ENCODE measurements at regions not wholly inside any gene's neighbourhood (a gene's known extent, or its start where the extent isn't known, plus 50 kb on each side); places are given as distances from the start of the nearest gene placed in this dataset.

GRCh38 chr3:159502986-159503385 is 485.6 kb upstream of the IL12A start:
- TF ChIP-seq BACH2 (CRISPR knock-in tag; IDR thresholded peaks at IDR 0.05; ENCODE audit: borderline replicate concordance) (no peak), PATZ1 (CRISPR knock-in tag; IDR thresholded peaks at IDR 0.05; ENCODE audit: borderline replicate concordance) (no peak), CREB5 (CRISPR knock-in tag; IDR thresholded peaks at IDR 0.05; ENCODE audit: low read depth) (no peak), SNAI2 (CRISPR knock-in tag; IDR thresholded peaks at IDR 0.05) (no peak), ESRRG (CRISPR knock-in tag; IDR thresholded peaks at IDR 0.05) (no peak), CSDC2 (CRISPR knock-in tag; IDR thresholded peaks at IDR 0.05) (no peak), TOX (CRISPR knock-in tag; IDR thresholded peaks at IDR 0.05; ENCODE audit: borderline replicate concordance) (no peak), POU6F1 (CRISPR knock-in tag; IDR thresholded peaks at IDR 0.05; ENCODE audit: borderline replicate concordance, low read depth) (no peak), ZFP30 (CRISPR knock-in tag; IDR thresholded peaks at IDR 0.05) (no peak), GLIS3 (CRISPR knock-in tag; IDR thresholded peaks at IDR 0.05) (no peak)

All from SK-N-SH treated with all-trans-retinoic acid at 6 μM for 48 hours (cell line).